NCI-H510A treated with DMSO at 0.1 percent for 48 hours (cell line): ENCODE measurements at regions not wholly inside any gene's neighbourhood (a gene's known extent, or its start where the extent isn't known, plus 50 kb on each side); places are given as distances from the start of the nearest gene placed in this dataset.
A peak's percentile ranks its signal among the peaks of the same experiment; 100 is the strongest.
"Not testable (repeated sequence)": the region's sequence is repeated elsewhere in the genome, so short reads cannot be mapped to it uniquely, and the experiment has no call there.

ENCODE experiments used
- DNase-seq: peaks from one replicate; lab custom pipeline; 2025; lab: John Stamatoyannopoulos, UW

DNA sequence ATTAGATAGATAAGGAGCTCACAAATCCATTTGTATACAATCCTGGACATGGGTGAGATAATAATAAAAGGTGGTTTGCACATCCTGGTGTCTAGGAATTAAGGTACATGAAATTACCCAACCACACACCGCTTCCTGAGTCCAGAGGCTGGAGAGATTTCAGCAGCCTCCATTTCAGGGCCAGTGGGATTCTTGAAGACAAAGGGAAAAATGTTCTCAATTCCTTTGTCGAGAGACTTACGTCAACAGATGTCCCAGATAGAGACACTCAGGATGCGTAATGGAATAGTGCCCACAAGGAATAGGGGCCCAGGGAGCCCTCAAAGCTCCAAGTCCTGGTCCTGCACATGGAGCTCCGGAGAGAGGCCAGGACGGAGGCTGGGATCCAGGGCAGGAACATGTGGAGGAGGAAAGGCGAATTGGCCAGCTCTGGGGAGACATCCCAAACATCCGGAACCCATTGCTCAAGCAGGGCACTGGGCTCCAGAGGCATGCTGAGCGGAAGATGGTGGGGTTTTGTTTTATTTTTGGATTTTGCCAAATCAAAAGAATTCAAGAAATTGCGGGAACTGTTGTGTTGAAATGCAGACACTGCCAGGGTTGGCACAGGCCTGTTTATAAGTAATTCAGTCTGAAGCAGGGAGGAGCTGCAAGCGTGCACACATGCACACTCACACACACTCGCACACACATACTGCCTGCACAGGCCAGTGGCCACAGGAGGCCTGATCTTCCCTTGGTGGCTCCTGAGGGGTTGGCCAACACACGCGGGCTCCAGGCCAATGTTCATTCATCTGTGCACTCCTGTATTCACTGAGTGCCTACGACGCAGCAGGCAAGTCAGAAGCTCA lies 97.2 kb downstream of the NOG start:
- DNase-seq: no peak

DNA sequence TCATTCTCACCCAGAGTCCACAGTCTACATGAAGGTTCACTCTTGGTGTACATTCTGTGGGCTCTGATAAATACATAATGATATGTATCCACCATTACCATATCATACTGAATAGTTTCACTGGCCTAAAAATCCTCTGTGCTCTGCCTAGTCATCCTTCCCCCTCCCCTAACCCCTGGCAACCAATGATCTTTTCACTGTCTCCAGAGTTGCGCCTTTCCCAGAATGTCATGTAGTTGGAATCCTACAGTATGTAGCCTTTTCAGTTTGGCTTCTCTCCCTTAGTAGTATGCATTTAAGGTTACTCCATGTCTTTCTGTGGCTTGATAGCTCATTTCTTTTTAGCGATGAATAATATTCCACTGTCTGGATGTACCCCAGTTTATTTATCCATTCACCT lies 101.3 kb downstream of the NOG start:
- DNase-seq: no peak

DNA sequence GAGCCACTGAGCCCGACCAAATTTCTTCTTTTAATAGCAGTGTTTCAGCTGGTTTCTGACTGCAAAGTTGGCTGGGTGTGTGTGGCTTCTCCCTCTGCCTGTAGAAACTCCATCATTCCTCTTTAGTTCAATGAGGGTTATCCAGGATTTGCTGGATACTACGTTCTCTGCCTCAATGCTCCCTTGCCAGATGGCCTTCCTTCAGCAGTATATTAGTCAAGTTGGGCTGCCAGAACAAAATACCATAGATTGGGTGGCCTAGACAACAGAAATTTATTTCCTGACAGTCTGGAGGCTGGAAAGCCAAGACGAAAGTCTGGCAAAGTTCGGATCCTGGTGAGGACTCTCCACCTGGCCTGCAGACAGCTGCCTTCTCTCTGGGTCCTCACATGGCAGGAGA lies 103.7 kb downstream of the NOG start:
- DNase-seq: no peak

DNA sequence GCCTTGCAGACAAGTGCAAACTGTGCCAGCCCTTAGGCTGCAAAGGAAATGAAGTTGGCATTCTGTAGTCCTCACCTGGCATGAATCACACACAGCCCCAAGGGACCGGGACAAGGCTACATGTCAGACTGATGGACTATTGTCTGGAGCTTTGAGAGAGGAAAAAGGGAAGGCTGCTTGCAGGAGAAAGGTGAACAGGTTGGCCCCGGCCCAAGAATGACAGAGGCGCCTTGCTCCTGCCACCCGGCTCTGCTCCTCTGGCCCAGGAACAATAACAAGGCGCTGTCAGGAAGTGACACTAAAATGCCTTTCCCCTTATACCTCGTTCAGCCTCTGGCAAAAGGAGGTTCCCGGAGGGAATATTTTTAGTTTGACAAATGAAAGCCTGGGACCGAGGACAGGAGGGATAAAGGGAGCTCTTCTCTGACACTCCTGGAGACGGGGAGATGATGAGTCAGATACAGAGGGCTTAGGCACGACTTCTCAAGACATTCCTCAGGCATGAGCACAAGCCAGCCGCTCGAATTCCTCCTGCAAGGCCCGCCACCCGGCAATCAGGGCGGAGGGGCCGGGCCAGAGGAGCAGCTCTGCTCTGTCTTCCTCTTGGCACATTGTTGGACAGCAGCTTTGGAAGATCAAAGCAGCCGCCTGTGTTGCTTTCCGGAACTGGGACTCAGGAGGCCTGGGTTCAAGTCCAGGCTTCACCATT lies 105.8 kb downstream of the NOG start:
- DNase-seq: no peak

DNA sequence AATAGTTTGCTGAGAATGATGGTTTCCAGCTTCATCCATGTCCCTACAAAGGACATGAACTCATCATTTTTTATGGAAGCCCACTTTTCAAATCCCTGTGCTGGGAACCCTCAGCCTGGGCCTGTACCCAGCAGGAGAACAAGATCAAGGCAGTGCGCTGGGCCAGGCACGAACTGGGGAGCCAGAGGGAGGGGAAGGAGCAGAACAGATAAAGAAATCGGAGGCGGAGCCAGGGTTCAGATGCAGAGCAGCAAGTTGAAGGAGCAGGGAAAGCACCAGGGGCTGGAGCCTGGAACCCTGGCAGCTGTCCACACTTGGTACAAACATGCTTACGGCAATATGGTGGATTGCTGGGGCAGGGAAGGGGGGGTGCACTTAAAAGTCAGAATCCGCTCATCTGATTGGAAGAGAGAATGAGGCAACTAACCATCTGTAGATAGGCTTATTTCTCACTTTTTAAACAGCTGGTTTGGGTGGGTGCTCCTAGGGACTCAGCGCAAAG lies 107.5 kb downstream of the NOG start:
- DNase-seq: no peak

DNA sequence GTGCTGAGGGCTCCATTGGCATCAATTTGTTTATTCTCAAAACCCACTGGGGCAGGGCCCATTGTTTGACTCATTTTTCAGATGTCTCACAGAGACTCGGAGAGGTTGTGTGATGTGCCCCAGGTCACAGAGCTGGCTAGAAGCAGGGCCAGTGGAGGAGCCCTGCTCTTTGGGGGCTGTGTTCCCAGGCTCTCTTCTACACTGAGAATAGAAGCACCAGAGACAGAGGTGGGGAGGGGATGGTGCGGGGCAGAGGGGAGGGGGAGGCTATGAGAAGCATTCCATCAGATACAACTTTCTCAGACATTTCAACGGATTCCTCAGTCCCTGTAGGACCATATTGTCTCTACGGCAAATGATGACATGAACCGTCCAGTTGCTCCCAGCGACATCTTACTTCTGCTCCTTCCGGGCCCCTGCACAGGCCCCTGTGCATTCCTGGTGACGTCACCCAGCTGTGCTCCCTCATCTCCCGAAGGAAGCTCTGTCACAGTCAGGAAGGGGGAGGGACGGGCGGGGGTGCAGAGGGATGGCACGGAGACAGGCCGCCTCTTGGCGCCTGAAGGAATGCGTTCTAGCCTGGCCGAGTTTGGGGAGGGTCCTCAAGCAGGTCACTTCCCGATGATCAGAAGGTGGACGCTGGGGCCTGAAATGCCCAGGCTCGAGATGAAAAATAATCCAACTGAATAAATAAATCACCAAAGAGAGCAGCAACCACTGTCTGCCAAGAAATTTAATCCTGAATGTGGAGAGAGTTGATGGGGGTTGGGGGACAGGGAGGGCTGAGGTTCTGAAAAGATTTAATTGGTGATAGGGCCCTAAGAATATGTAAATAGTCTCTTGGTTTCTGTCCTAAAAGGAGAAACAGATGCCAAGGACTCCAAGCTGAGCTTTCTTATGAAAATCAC lies 114.1 kb downstream of the NOG start:
- DNase-seq: no peak

DNA sequence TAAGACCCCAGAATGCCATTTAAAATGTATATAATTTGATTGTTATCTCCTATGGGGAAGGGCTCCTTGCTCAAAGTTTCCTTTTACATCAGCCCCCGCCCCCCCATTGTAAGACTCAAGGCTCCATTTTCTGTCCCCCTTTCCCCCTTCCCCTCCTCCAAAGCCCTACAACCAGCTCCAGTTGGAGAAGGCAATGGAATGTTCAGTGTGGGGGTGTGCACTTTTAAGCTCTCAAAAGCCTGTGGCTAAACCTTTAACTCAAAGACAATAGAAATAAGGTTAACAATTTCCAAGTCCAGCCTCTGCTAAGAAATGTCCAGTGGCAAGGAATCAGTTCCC lies 114.7 kb downstream of the NOG start:
- DNase-seq: no peak

DNA sequence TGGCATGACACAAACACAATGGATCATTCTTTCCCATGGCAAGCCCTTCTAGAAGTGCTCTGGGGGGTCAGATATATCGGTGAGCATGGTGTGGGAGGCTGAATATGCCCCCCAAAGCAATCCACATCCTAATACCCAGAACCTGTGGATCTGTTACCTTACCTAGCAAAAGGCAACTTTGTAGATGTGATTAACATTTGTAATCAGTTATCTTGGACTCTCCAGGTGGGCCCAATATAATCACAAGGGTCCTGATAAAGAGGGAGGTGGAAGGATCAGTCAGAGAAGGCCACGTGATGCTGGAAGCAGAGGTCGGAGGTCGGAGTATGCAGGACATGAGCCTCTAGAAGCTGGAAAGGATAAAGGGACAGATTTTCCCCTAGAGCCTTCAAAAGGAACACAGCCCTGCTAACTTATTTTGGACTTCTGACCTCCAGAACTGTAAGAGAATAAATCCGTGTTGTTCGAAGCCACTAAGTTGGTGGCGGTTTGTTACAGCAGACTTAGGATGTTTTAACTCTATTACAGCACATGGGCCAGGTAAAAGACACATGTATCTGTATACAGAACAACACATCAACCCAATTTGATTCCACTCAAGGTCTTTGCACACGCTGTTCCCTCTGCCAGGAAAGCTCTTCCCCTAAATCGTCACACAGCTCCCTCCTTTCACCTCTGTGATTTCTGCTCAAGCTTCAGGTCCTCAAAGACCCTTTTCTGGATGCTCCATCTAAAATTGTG lies 115.3 kb downstream of the NOG start:
- no peak for DNase-seq

DNA sequence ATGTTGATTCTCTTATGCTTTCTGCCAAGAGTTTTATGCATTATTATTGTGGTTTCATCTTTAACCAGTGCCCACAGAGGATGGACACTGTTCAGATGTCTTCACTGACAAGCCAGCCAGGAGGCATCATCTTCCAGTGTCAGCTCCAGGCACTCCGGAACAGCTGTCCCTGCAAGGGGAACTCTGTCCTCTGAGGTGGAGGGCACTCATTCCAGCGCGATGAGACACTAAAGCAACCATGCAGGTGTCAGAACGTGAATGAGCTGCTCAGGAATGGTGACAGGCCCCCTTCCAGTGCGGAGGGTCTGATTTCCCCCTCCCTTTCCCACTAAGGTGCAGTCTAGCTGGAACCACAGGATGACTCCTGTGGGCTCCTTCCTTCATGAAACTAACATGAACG lies 117.5 kb downstream of the NOG start:
- no peak for DNase-seq

DNA sequence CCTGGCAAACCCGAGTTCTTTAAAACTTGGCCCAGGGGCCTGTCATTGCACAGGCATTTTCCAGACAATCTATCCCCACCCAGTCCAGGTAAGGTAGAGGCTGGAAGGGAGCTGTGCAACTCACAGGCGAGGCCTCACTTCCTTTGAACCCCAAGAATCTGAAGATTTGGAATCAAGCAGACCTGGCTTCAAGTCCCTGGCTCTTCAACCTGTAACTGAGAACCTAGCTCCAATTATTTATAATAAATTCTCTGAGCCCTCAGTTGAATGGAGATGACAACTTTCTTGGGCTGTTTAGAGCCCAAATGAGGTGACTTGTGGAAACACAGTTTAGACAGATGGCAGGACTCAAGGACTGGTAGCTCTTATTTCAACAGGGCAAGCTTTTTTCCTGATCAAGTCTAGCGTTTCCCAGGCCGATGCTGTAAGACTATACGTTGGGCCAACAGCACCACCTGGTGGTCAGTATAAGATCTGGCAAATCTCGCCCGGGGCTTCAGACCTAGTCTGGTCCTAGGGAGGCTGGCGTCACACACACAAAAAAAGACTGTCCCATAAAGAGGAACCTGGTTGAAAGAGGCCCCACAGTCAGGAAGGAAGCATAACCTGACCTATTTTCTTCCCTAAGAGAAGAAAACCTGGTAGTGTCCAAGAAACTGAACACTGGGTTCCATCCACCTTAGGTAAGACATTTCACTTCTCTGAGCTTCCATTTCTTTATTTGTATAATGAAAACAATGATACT lies 117.9 kb downstream of the C17orf67 start:
- peak; percentile 92 for DNase-seq

DNA sequence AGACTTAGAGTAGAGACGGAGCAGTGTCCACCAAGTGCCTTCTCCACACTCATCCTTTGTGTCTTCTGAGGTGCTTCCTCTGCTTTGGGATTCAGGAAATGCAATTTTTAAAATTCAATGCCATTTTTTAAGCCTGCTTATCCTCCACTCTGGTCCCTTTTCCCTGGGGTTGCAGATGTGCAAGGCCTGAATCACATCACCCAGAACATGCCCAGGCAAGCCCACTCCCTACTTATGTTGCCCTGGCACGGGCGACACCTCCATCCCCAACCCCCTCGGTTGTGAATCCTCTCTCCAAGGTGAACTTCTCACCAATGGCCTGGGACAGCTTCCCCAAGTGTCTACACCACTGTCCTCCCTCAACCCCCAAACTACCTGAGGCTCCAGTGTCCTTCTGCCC lies 116.2 kb downstream of the C17orf67 start:
- DNase-seq: no peak

DNA sequence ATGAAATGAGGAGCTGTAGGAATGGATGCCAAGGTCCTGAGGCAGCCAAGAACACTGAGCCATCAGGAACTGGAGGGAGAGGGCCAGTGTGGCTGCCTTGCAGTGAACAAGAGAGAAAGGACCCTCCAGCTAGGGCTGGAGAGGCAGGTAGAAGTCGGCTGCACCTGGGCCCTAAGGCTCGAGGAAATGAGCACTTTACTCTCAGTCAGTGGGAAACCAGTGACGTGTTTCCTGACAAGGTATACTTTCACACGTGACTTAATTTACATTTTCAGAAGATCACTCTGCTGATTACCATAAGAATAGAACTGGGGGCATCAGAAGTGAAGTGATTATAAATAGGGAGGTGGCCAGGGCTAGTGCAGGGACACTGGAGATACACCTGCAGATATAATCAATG lies 115.2 kb downstream of the C17orf67 start:
- DNase-seq: no peak

DNA sequence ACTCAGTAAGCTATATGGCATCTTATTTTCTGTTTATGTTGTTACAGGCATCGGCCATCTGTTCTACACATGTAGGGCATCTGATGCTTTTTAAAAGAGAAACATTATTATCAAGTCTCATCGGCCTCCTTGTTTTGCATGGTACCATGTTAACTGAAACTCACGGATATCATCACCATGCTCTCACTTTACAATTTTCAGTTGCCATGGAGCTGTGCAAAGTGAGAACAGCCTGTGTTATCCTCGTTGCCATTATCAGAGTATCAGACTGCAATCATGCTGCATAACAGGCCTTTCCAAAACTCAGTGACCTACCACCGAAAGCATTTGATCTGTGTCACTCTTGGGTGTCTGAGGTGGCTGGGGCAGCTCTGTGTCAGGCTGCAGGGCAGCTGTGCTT lies 110.3 kb downstream of the C17orf67 start:
- no peak for DNase-seq

DNA sequence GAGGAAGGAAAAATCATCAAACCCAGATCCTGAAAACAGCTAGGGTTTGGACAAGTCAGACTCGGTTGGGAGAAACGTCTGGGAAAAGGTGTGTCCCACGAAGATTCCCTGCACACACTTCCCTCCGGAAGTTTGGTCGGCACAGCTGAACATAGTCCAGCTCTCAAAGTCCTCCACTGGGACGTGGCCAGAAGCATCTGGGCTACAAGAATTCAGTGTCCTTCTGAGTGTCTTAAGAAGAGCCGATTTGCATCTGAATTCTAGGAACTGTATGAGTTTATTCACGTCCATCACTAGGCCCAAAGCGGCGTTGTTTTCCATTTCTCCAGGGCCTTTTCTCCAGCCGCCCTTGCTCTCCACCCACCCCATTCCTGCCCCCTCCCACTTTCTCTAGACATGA lies 109.1 kb downstream of the C17orf67 start:
- no peak for DNase-seq

DNA sequence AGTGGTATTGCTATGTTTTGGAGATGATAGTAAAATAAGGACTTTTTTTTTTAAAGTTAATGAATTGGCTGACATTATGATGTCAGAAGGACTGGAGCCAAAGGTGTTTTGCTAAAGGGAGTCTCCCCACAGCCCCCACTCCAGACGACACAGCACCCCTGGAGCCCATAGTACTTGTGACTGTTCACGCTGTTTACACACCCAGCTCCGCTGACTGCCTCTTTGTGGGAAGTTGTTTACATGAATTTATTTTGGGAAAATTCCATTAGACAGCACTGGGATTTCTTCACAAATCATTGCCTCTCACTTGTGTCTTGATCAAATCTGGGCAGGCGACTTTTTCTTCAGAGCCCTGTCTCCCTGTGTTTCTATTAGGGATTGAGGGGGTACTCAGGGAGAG lies 108.6 kb downstream of the C17orf67 start:
- no peak for DNase-seq

DNA sequence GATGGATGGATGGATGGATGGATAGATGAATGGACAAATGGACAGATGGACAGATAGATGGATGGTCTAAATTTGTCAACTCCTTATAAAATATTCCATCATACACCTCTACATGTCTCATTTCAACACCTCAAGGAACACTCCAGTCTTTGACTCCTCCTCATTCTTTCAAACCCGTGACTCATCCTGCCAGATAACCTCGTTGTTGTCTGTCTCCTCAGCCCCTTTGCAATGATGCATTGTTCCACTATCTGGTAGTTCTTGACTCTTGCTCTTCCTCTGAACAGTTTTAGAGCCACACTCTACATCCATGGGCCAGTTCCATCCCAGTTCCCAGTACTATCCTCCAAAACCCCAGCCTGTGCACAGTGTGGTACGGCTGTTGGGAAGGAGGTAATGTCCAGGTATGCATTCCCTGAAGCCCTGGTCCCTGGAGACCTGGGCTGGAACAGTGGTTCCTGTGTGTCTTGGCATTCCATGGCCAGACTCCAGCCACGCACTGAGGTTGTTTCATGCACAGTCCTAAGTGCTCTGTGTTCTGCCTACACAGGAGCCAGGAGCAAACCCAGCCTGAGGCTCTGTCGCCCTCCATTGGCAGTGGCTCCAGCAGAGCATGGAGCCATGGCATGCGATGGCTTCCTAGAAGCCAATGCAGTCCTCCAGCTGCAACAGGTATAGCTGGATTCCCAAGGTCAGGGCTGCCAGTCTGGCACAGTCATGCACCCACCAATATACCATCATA lies 105.7 kb downstream of the C17orf67 start:
- DNase-seq: no peak

DNA sequence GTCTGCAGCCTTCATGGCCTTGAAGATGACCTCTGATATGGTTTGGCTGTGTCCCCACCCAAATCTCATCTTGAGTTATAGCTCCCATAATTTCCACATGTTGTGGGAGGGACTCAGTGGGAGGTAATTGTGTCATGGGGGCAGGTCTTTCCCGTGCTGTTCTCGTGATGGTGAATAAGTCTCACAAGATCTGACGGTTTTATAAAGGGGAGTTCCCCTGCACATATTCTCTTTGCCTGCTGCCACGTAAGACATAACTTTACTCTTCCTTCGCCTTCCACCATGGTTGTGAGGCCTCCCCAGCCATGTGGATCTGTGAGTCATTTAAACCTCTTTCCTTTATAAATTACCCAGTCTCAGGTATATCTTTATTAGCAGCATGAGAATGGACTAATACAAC lies 102.6 kb downstream of the C17orf67 start:
- not testable (repeated sequence) for DNase-seq

DNA sequence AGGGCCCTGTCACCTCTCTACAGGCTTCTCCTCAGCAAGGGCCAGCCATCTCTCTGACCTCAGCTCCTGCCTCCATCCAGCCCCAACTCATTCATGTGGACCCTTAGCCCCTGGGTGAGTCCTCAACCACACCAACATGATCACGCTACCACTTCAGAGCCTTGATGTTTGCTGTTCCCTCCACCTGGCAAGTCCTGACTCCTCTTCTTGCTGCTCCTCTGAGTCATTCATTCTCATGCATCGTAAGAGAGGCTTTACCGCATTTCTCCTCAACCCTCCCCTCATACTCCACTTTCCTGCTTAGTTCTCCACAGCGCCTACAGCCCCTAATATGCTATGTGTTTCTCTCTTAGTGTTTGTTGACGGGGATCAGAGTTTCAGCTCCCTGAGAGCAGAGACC lies 99.9 kb downstream of the C17orf67 start:
- no peak for DNase-seq

DNA sequence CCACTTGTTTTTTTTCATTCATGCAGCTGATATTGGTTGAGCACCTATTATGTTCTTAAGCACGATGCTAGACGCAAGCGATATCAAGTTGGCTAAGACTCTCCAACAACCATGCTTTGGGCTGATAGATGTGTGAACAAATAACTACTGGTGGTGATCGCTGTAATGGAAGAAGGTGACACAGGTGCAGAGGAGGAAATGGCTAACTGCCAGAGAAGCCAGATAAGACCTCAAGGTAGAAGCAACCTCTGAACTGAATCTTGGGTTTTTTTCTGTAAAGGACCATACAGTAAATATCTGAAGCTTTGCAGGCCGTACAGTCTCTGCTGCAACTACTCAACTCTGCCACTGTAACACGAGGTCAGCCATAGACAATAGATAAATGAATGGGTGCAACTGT lies 97.9 kb downstream of the C17orf67 start:
- DNase-seq: no peak

DNA sequence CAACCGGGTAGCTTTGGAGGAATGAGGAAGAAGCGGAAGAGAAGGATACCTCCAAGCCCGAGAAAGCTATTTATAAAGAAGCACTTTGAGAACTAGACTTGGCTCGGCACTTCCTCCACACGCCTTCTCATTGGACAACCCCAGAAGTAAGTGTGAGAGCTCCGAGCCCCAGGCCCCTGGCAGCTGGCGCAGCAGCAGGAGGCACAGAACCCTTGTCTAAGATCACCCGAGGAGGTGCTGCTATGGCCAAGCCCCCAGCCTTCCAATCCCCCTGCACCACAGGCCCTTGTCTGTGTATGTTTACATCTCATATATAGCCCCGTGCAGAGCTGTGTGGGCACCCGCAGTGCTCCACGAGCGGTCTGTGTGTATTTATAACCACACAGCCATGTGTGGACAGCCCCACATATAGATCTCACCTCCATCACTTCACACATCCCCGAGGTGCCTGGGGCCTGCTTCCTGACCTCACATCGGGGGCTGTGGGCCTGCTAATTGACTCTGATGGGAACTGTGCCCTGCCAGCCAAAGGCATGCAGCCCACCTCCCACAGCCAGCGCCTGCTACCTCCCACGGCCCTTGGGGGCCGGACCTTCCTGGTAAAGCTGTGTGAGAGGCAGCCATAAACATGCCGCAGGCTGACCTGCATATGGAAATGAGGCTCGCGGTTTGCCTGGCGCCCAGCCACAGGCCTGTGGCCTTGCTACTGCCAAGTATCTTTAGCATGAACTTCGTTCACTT lies 96.1 kb downstream of the C17orf67 start:
- DNase-seq: no peak
